CD8-positive, alpha-beta memory T cell (primary cell): ENCODE measurements at regions not wholly inside any gene's neighbourhood (a gene's known extent, or its start where the extent isn't known, plus 50 kb on each side); places are given as distances from the start of the nearest gene placed in this dataset.

Source experiments
- CTCF ChIA-PET: fragments of 350-600 bp; sonication (Branson Sonifier 250); formaldehyde crosslinking; loops from one replicate; lab custom pipeline; 2021; ENCODE audit warnings: antibody characterized with exemption; lab: Charles Lee
- POLR2A ChIA-PET: fragments of 350-600 bp; sonication (Branson Sonifier 250); formaldehyde crosslinking; loops from one replicate; lab custom pipeline; 2021; ENCODE audit warnings: antibody characterized with exemption; lab: Charles Lee
- DNase-seq, 5 donors: peaks; one replicate each; pipeline versions ENCODE4 v3.0.0 to v3.0.0-alpha.2; 2020 to 2022; ENCODE audit warnings: mixed read lengths in 1 of 5
- H3K27ac ChIP-seq: one replicate; pipeline ENCODE4 v1.7.0; 2013; ENCODE audit warnings: low read depth, mild to moderate bottlenecking, low read length, moderate library complexity
- H3K27me3 ChIP-seq: 2 replicates; pipeline ENCODE4 v1.7.0; 2013; ENCODE audit warnings: low read length, mild to moderate bottlenecking; ENCODE audit not compliant: insufficient read depth, poor library complexity, severe bottlenecking
- H3K36me3 ChIP-seq: 2 replicates; pipeline ENCODE4 v1.7.0; 2013; ENCODE audit warnings: mild to moderate bottlenecking, low read length, moderate library complexity; ENCODE audit not compliant: insufficient read depth
- H3K4me1 ChIP-seq: 2 replicates; pipeline ENCODE4 v1.7.0; 2013; ENCODE audit warnings: mild to moderate bottlenecking, low read length, moderate library complexity; ENCODE audit not compliant: insufficient read depth
- H3K4me3 ChIP-seq: 2 replicates; pipeline ENCODE4 v1.7.0; 2013; ENCODE audit warnings: mild to moderate bottlenecking, low read length
- H3K9me3 ChIP-seq: 2 replicates; pipeline ENCODE4 v1.7.0; 2013; ENCODE audit warnings: mild to moderate bottlenecking, low read length
- H3K27ac Mint-ChIP-seq, 8 donors: one replicate each; pipeline ENCODE4 v1.8.0; 2020 to 2021; ENCODE audit warnings: mixed read lengths in 8 of 8, mild to moderate bottlenecking in 6 of 8, inconsistent platforms in 3 of 8, moderate library complexity in 3 of 8
- H3K27me3 Mint-ChIP-seq, 2 donors: one replicate each; pipeline ENCODE4 v1.8.0; 2020 to 2021; ENCODE audit warnings: mixed read lengths in 2 of 2, mild to moderate bottlenecking in 1 of 2, moderate library complexity in 1 of 2
- H3K36me3 Mint-ChIP-seq, 3 donors: one replicate each; pipeline ENCODE4 v1.8.0; 2020 to 2021; ENCODE audit warnings: mixed read lengths in 3 of 3, inconsistent platforms in 1 of 3, mild to moderate bottlenecking in 1 of 3
- H3K4me1 Mint-ChIP-seq, 3 donors: one replicate each; pipeline ENCODE4 v1.8.0; 2020 to 2021; ENCODE audit warnings: mixed read lengths in 3 of 3, inconsistent platforms in 1 of 3, mild to moderate bottlenecking in 1 of 3
- H3K4me3 Mint-ChIP-seq, 7 donors: one replicate each; pipeline ENCODE4 v1.8.0; 2020 to 2021; ENCODE audit warnings: mixed read lengths in 7 of 7, mild to moderate bottlenecking in 6 of 7, moderate library complexity in 4 of 7, inconsistent platforms in 2 of 7
- H3K9me3 Mint-ChIP-seq, 5 donors: one replicate each; pipeline ENCODE4 v1.8.0; 2020 to 2022; ENCODE audit warnings: mixed read lengths in 5 of 5, mild to moderate bottlenecking in 3 of 5, moderate library complexity in 2 of 5, inconsistent platforms in 1 of 5

- POLR2A ChIA-PET = no interaction called here
- Mint-ChIP-seq H3K4me3 (no peak overlapping the region), H3K9me3 (peaks cover 0 to 5% (median 0%) of the 10 kb centered on the region in 5 donors), H3K27me3 (peaks cover 2 to 5% of the 10 kb centered on the region in 2 donors), H3K27ac (no peak overlapping the region), H3K36me3 (peaks cover 0 to 8% (median 2%) of the 10 kb centered on the region in 3 donors), H3K4me1 (no peaks in the 10 kb centered on the region)
- H3K36me3 ChIP-seq = no peaks in the 10 kb centered on the region
- DNase-seq = no peak
- H3K4me3 ChIP-seq = no peak overlapping the region
- H3K27me3 ChIP-seq = no peaks in the 10 kb centered on the region
- H3K9me3 ChIP-seq = no peaks in the 10 kb centered on the region
- CTCF ChIA-PET = no interaction called here
- no peaks in the 10 kb centered on the region for H3K4me1 ChIP-seq
- no peak overlapping the region for H3K27ac ChIP-seq
These were observed 129.3 kb upstream of the CD96 start for GRCh38 chr3:111412656-111413055.

GRCh38 chr3:111414531-111414930, 127.5 kb upstream of the CD96 start:
- Histone ChIP-seq H3K36me3 (no peaks in the 10 kb centered on the region), H3K27ac (no peak overlapping the region), H3K4me3 (no peak overlapping the region), H3K9me3 (no peaks in the 10 kb centered on the region), H3K27me3 (no peaks in the 10 kb centered on the region), H3K4me1 (no peaks in the 10 kb centered on the region)
- no peak for DNase-seq
- no peak overlapping the region for H3K27ac Mint-ChIP-seq
- H3K4me3 Mint-ChIP-seq = no peak overlapping the region
- peaks cover 8 to 13% of the 10 kb centered on the region in 2 donors for H3K27me3 Mint-ChIP-seq
- POLR2A ChIA-PET = no interaction called here
- H3K9me3 Mint-ChIP-seq = no peaks in the 10 kb centered on the region
- no peaks in the 10 kb centered on the region for H3K4me1 Mint-ChIP-seq
- CTCF ChIA-PET = no interaction called here
- H3K36me3 Mint-ChIP-seq = peaks cover 0 to 5% (median 4%) of the 10 kb centered on the region in 3 donors

GRCh38 chr3:111415018-111415417, 127.0 kb upstream of the CD96 start:
- H3K9me3 ChIP-seq = no peaks in the 10 kb centered on the region
- H3K4me3 ChIP-seq = no peak overlapping the region
- no peak overlapping the region for H3K27ac ChIP-seq
- no peak overlapping the region for H3K4me3 Mint-ChIP-seq
- ChIA-PET CTCF (no interaction called here), POLR2A (no interaction called here)
- peaks cover 0 to 5% (median 4%) of the 10 kb centered on the region in 3 donors for H3K36me3 Mint-ChIP-seq
- H3K4me1 ChIP-seq = no peaks in the 10 kb centered on the region
- H3K9me3 Mint-ChIP-seq = no peaks in the 10 kb centered on the region
- no peak for DNase-seq
- no peaks in the 10 kb centered on the region for H3K27me3 ChIP-seq
- H3K36me3 ChIP-seq = no peaks in the 10 kb centered on the region
- peaks cover 8 to 15% of the 10 kb centered on the region in 2 donors for H3K27me3 Mint-ChIP-seq
- no peaks in the 10 kb centered on the region for H3K4me1 Mint-ChIP-seq
- H3K27ac Mint-ChIP-seq = no peak overlapping the region

GRCh38 chr3:111418391-111418790, 123.6 kb upstream of the CD96 start:
- Histone ChIP-seq H3K9me3 (no peaks in the 10 kb centered on the region), H3K27ac (no peak overlapping the region), H3K4me3 (no peak overlapping the region), H3K36me3 (no peaks in the 10 kb centered on the region), H3K4me1 (no peaks in the 10 kb centered on the region), H3K27me3 (no peaks in the 10 kb centered on the region)
- Mint-ChIP-seq H3K4me1 (no peaks in the 10 kb centered on the region), H3K27me3 (peaks cover 10 to 20% of the 10 kb centered on the region in 2 donors), H3K9me3 (no peaks in the 10 kb centered on the region), H3K27ac (peak overlapping the region in 1 of 8 donors; percentile 43), H3K36me3 (peaks cover 0 to 13% (median 5%) of the 10 kb centered on the region in 3 donors), H3K4me3 (no peak overlapping the region)
- CTCF ChIA-PET = no interaction called here
- POLR2A ChIA-PET = no interaction called here
- DNase-seq = no peak

GRCh38 chr3:111428301-111428700, 113.7 kb upstream of the CD96 start:
- H3K27ac ChIP-seq = no peak overlapping the region
- POLR2A ChIA-PET = no interaction called here
- no peak overlapping the region for H3K27ac Mint-ChIP-seq
- no peaks in the 10 kb centered on the region for H3K4me1 Mint-ChIP-seq
- H3K9me3 Mint-ChIP-seq = peaks cover 5 to 15% (median 9%) of the 10 kb centered on the region in 5 donors
- no peak overlapping the region for H3K4me3 Mint-ChIP-seq
- H3K4me1 ChIP-seq = no peaks in the 10 kb centered on the region
- no peak for DNase-seq
- no peaks in the 10 kb centered on the region for H3K27me3 Mint-ChIP-seq
- peaks cover 0 to 39% (median 0%) of the 10 kb centered on the region in 3 donors for H3K36me3 Mint-ChIP-seq
- H3K27me3 ChIP-seq = no peaks in the 10 kb centered on the region
- no peak overlapping the region for H3K4me3 ChIP-seq
- CTCF ChIA-PET = no interaction called here
- H3K36me3 ChIP-seq = no peaks in the 10 kb centered on the region
- no peaks in the 10 kb centered on the region for H3K9me3 ChIP-seq

GRCh38 chr3:111434941-111435622, 106.9 kb upstream of the CD96 start:
- peaks cover 0 to 9% (median 4%) of the 10 kb centered on the region in 5 donors for H3K9me3 Mint-ChIP-seq

GRCh38 chr3:111438283-111438682, 103.7 kb upstream of the CD96 start:
- Histone ChIP-seq H3K36me3 (no peaks in the 10 kb centered on the region), H3K4me3 (no peak overlapping the region), H3K27ac (no peak overlapping the region), H3K9me3 (no peaks in the 10 kb centered on the region), H3K27me3 (no peaks in the 10 kb centered on the region), H3K4me1 (no peaks in the 10 kb centered on the region)
- POLR2A ChIA-PET = no interaction called here
- Mint-ChIP-seq H3K36me3 (peaks cover 0 to 11% (median 0%) of the 10 kb centered on the region in 3 donors), H3K4me3 (no peak overlapping the region), H3K27me3 (peaks cover 0 to 1% of the 10 kb centered on the region in 2 donors), H3K9me3 (peaks cover 0 to 3% (median 0%) of the 10 kb centered on the region in 5 donors), H3K4me1 (no peaks in the 10 kb centered on the region), H3K27ac (no peak overlapping the region)
- DNase-seq = no peak
- CTCF ChIA-PET = no interaction called here

More at GRCh38 chr3:111434941-111435622, 106.9 kb upstream of the CD96 start:
- H3K27ac Mint-ChIP-seq = no peak overlapping the region
- no peak for DNase-seq
- no peak overlapping the region for H3K4me3 Mint-ChIP-seq
- no peaks in the 10 kb centered on the region for H3K36me3 ChIP-seq
- no peaks in the 10 kb centered on the region for H3K27me3 ChIP-seq
- H3K27ac ChIP-seq = no peak overlapping the region
- ChIA-PET POLR2A (no interaction called here), CTCF (no interaction called here)
- H3K9me3 ChIP-seq = no peaks in the 10 kb centered on the region
- H3K4me3 ChIP-seq = no peak overlapping the region
- no peaks in the 10 kb centered on the region for H3K4me1 ChIP-seq
- H3K36me3 Mint-ChIP-seq = peaks cover 0 to 10% (median 0%) of the 10 kb centered on the region in 3 donors
- H3K27me3 Mint-ChIP-seq = peaks cover 0 to 1% of the 10 kb centered on the region in 2 donors
- no peaks in the 10 kb centered on the region for H3K4me1 Mint-ChIP-seq

GRCh38 chr3:111454551-111454950, 87.4 kb upstream of the CD96 start:
- no peaks in the 10 kb centered on the region for H3K27me3 Mint-ChIP-seq
- H3K36me3 Mint-ChIP-seq = no peaks in the 10 kb centered on the region
- Histone ChIP-seq H3K36me3 (no peaks in the 10 kb centered on the region), H3K4me3 (no peak overlapping the region), H3K4me1 (no peaks in the 10 kb centered on the region), H3K27me3 (no peaks in the 10 kb centered on the region), H3K27ac (no peak overlapping the region), H3K9me3 (no peaks in the 10 kb centered on the region)
- POLR2A ChIA-PET = no interaction called here
- H3K9me3 Mint-ChIP-seq = no peaks in the 10 kb centered on the region
- CTCF ChIA-PET = no interaction called here
- no peak overlapping the region for H3K4me3 Mint-ChIP-seq
- peak in 1 of 5 donors; percentile 1 for DNase-seq
- H3K27ac Mint-ChIP-seq = peak overlapping the region in 1 of 8 donors; percentile 8
- peaks cover 5 to 15% (median 8%) of the 10 kb centered on the region in 3 donors for H3K4me1 Mint-ChIP-seq
